ENCODE measurements at regions not wholly inside any gene's neighbourhood (a gene's known extent, or its start where the extent isn't known, plus 50 kb on each side); places are given as distances from the start of the nearest gene placed in this dataset.

- no peak for TF ChIP-seq CTCF (IDR thresholded peaks at IDR 0.05)
- TF ChIP-seq POLR2A (IDR thresholded peaks at IDR 0.05), result no peak
Measured at GRCh38 chr10:36362257-36362656, 720.2 kb upstream of the FZD8 start.
